ENCODE measurements at regions not wholly inside any gene's neighbourhood (a gene's known extent, or its start where the extent isn't known, plus 50 kb on each side); places are given as distances from the start of the nearest gene placed in this dataset.

DNA sequence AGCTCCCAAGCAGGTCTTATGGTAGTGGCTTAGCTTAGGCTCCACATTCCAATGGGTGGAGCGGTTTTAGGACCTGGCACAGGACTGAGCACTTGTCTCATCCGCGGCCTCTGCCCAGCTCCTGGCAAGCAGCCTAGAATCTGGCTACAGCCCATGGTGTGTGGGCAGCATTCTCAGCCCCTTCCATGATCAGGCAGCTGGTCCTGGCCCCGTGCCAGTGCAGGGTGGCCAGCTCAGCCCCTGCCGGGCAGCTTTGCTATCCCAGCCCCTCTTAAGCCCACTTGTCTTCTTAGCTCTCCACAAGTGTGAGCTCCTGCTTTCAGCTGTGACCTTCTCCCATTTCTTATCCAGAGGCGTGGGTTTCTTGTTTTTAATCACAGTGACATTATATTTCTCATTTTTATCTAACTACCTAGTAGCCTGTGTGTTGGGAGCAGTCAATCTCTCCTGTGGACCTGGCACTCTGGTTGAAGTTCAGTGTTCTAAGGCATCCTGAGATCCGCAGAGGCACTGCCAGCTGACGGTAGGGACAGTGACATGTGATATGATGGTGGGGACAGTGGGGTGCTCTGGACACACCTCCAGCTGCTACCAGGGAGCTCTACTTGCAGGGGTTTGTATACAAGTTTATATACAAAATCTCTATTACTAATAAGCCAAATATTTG lies 84.5 kb upstream of the PRNP start:
- 90% methylated on average over 8 of the region's 8 CpGs; no CpG with 5 or more reads in 1 of the 2 experiments for WGBS, 2 experiments (ENCODE audit: extremely low coverage in 1 of 2, insufficient coverage in 1 of 2, insufficient read length in 1 of 2, insufficient replicate concordance in 2 of 2, low coverage in 1 of 2, low lambda C conversion rate in 2 of 2, missing lambda C conversion rate in 1 of 2)
- no peak overlapping the region for H3K23ac ChIP-seq (ENCODE audit: insufficient read length)
- no peak overlapping the region for H3K4me2 ChIP-seq (ENCODE audit: insufficient read depth in 1 of 2, low read depth in 2 of 2, low read length in 2 of 2)
- TF ChIP-seq CBX5 (IDR thresholded peaks at IDR 0.05; ENCODE audit: low read depth, low read length), result no peak
- no peak for TF ChIP-seq SAP30 (IDR thresholded peaks at IDR 0.05; ENCODE audit: insufficient read depth, insufficient replicate concordance, low read length)
- TF ChIP-seq BACH1 (IDR thresholded peaks at IDR 0.05; ENCODE audit: low read length), result no peak
- no peak for TF ChIP-seq CHD2 (IDR thresholded peaks at IDR 0.05; ENCODE audit: low read length)
- no peak for TF ChIP-seq TAF7 (optimal IDR thresholded peaks at IDR 0.05; ENCODE audit: borderline replicate concordance, low read depth, low read length)
- TF ChIP-seq, protein P1, sequence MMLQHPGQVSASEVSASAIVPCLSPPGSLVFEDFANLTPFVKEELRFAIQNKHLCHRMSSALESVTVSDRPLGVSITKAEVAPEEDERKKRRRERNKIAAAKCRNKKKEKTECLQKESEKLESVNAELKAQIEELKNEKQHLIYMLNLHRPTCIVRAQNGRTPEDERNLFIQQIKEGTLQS (IDR thresholded peaks at IDR 0.05; ENCODE audit: insufficient read depth, low read depth, low read length), result no peak
- no peak for TF ChIP-seq YY1 (IDR thresholded peaks at IDR 0.05; ENCODE audit: low read depth, low read length)
- no peak for TF ChIP-seq ZNF274 (IDR thresholded peaks at IDR 0.05; ENCODE audit: borderline replicate concordance, extremely low read depth, low read length)
- no peak for TF ChIP-seq SP2 (IDR thresholded peaks at IDR 0.05; ENCODE audit: low read length)
- no peak for TF ChIP-seq PHF8 (conservative IDR thresholded peaks at IDR 0.05; ENCODE audit: low read depth, low read length)
- no peak for TF ChIP-seq POLR2A (IDR thresholded peaks at IDR 0.05; ENCODE audit: control extremely low read depth in 1 of 2, low read depth in 2 of 2, low read length in 2 of 2)
- no peak for TF ChIP-seq KDM4A (IDR thresholded peaks at IDR 0.05; ENCODE audit: low read depth, low read length, severe bottlenecking)
- TF ChIP-seq, protein P2, sequence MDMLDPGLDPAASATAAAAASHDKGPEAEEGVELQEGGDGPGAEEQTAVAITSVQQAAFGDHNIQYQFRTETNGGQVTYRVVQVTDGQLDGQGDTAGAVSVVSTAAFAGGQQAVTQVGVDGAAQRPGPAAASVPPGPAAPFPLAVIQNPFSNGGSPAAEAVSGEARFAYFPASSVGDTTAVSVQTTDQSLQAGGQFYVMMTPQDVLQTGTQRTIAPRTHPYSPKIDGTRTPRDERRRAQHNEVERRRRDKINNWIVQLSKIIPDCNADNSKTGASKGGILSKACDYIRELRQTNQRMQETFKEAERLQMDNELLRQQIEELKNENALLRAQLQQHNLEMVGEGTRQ (IDR thresholded peaks at IDR 0.05; ENCODE audit: low read length), result no peak

More for the DNA sequence above, 84.5 kb upstream of the PRNP start:
- Histone ChIP-seq H3K4me1 (replicated peaks in 1 of 4; ENCODE audit: control insufficient read depth in 3 of 4, insufficient read depth in 4 of 4, low read length in 3 of 4) (no peaks in the 10 kb centered on the region), H3K27me3 (replicated peaks in 1 of 4; ENCODE audit: control insufficient read depth in 3 of 4, extremely low read depth in 1 of 4, insufficient read depth in 3 of 4, low read length in 3 of 4) (no peaks in the 10 kb centered on the region), H2BK120ac (replicated peaks; ENCODE audit: low read depth, low read length) (no peak overlapping the region), H4K91ac (replicated peaks; ENCODE audit: insufficient read length, low read length) (no peak overlapping the region), H3K9ac (replicated peaks in 1 of 4; ENCODE audit: extremely low read depth in 1 of 4, low read depth in 3 of 4, low read length in 3 of 4) (no peak overlapping the region), H2BK5ac (ENCODE audit: low read depth, low read length) (no peak overlapping the region), H4K20me1 (replicated peaks in 1 of 2; ENCODE audit: control insufficient read depth in 1 of 2, insufficient read depth in 2 of 2, low read length in 2 of 2) (no peaks in the 10 kb centered on the region), H3K79me2 (ENCODE audit: control insufficient read depth in 1 of 2, insufficient read depth in 2 of 2, low read length in 2 of 2) (no peaks in the 10 kb centered on the region), H3K27ac (ENCODE audit: low read depth, low read length) (no peak overlapping the region), H3K56ac (replicated peaks; ENCODE audit: insufficient read length, low read depth, low read length) (no peak overlapping the region), H3K36me3 (ENCODE audit: control insufficient read depth in 2 of 4, insufficient read depth in 4 of 4, low read length in 3 of 4) (no peaks in the 10 kb centered on the region), H2BK20ac (ENCODE audit: low read length) (no peak overlapping the region), H2BK15ac (ENCODE audit: low read length) (no peak overlapping the region), H3K4me3 (ENCODE audit: extremely low read depth in 1 of 4, insufficient read depth in 2 of 4, low read depth in 3 of 4, low read length in 4 of 4) (no peak overlapping the region), H2AK5ac (ENCODE audit: low read depth, low read length) (no peak overlapping the region), H2BK12ac (ENCODE audit: low read depth, low read length) (no peak overlapping the region), H3K14ac (ENCODE audit: insufficient read length) (no peak overlapping the region), H3K23me2 (ENCODE audit: low read depth, low read length) (no peaks in the 10 kb centered on the region), H2AFZ (ENCODE audit: low read length) (no peak overlapping the region), H4K5ac (ENCODE audit: insufficient read length, low read depth, low read length) (no peak overlapping the region), H3K9me3 (ENCODE audit: insufficient read depth in 2 of 2, low read depth in 1 of 2, low read length in 1 of 2) (no peaks in the 10 kb centered on the region), H4K8ac (ENCODE audit: extremely low read depth, insufficient read depth, low read length) (no peak overlapping the region), H3K79me1 (ENCODE audit: low read depth, low read length) (no peaks in the 10 kb centered on the region), H3K4ac (replicated peaks; ENCODE audit: insufficient read length, low read depth, low read length) (no peak overlapping the region), H3K18ac (ENCODE audit: extremely low read depth, low read length) (no peak overlapping the region)
- DNase-seq (ENCODE audit: low read depth in 1 of 2, low spot score in 2 of 2), result no peak
- POLR2A ChIA-PET (ENCODE audit: partially characterized antibody), result no interaction called here
- FAIRE-seq, result no peak
- CTCF ChIA-PET (ENCODE audit: partially characterized antibody), result interaction anchor here (0.5 to 3.7 kb wide), 10 partner anchors 9 to 379 kb away, joined by 3 to 22 read pairs (median 5); partner anchors contain the start of gene PRND

Data from H1 (cell line).